ENCODE measurements at regions not wholly inside any gene's neighbourhood (a gene's known extent, or its start where the extent isn't known, plus 50 kb on each side); places are given as distances from the start of the nearest gene placed in this dataset.

GRCh38 chr22:27312966-27313855 lies 488.3 kb downstream of the MN1 start:
- intact Hi-C loops (cut with DNase I) = no loop called here
- Histone ChIP-seq H3K4me3 (no peak overlapping the region), H3K27me3 (no peaks in the 10 kb centered on the region), H3K36me3 (no peaks in the 10 kb centered on the region), H3K27ac (peak overlapping the region in 1 of 2 donors; percentile 29), H3K9me3 (no peaks in the 10 kb centered on the region), H3K4me1 (ENCODE audit: insufficient read depth) (peaks cover 18% of the 10 kb centered on the region)
- DNase-seq = peak in 1 of 5 donors; percentile 36
- no peak for TF ChIP-seq POLR2A (IDR thresholded peaks at IDR 0.05)
- no peak for TF ChIP-seq EP300 (IDR thresholded peaks at IDR 0.05)
- no peak for TF ChIP-seq CTCF (IDR thresholded peaks at IDR 0.05)
- 10 to 17% (median 11%) methylated on average over 13 of the region's 13 CpGs for WGBS, 3 donors

- 65 to 74% (median 67%) methylated on average over 9 of the region's 9 CpGs for WGBS, 3 donors
- H3K27ac ChIP-seq = no peak overlapping the region
- no peaks in the 10 kb centered on the region for H3K9me3 ChIP-seq
- H3K27me3 ChIP-seq = no peaks in the 10 kb centered on the region
- intact Hi-C loops (cut with DNase I) = no loop called here
- DNase-seq = no peak
- TF ChIP-seq POLR2A (IDR thresholded peaks at IDR 0.05) (no peak), CTCF (IDR thresholded peaks at IDR 0.05) (no peak), EP300 (IDR thresholded peaks at IDR 0.05) (no peak)
- no peak overlapping the region for H3K4me3 ChIP-seq
- peaks cover 19% of the 10 kb centered on the region for H3K4me1 ChIP-seq (ENCODE audit: insufficient read depth)
- H3K36me3 ChIP-seq = no peaks in the 10 kb centered on the region
Measured at GRCh38 chr22:27314276-27314807, 487.2 kb downstream of the MN1 start.

GRCh38 chr22:27315833-27316232 lies 485.7 kb downstream of the MN1 start:
- Histone ChIP-seq H3K36me3 (no peaks in the 10 kb centered on the region), H3K27me3 (no peaks in the 10 kb centered on the region), H3K4me1 (ENCODE audit: insufficient read depth) (peaks cover 15% of the 10 kb centered on the region), H3K9me3 (no peaks in the 10 kb centered on the region), H3K27ac (no peak overlapping the region), H3K4me3 (no peak overlapping the region)
- 91 to 93% (median 92%) methylated on average over 4 of the region's 4 CpGs for WGBS, 3 donors
- no peak for DNase-seq
- TF ChIP-seq EP300 (IDR thresholded peaks at IDR 0.05) (no peak), CTCF (IDR thresholded peaks at IDR 0.05) (no peak), POLR2A (IDR thresholded peaks at IDR 0.05) (no peak)
- intact Hi-C loops (cut with DNase I) = no loop called here

- DNase-seq = no peak
- no peak overlapping the region for H3K27ac ChIP-seq
- TF ChIP-seq POLR2A (IDR thresholded peaks at IDR 0.05) = no peak
- TF ChIP-seq EP300 (IDR thresholded peaks at IDR 0.05) = no peak
- no peak for TF ChIP-seq CTCF (IDR thresholded peaks at IDR 0.05)
- H3K4me3 ChIP-seq = no peak overlapping the region
- no peaks in the 10 kb centered on the region for H3K36me3 ChIP-seq
- H3K4me1 ChIP-seq (ENCODE audit: insufficient read depth) = peaks cover 13% of the 10 kb centered on the region
- intact Hi-C loops (cut with DNase I) = no loop called here
- H3K9me3 ChIP-seq = no peaks in the 10 kb centered on the region
- WGBS, 3 donors = 81 to 93% (median 93%) methylated on average over 5 of the region's 5 CpGs
- no peaks in the 10 kb centered on the region for H3K27me3 ChIP-seq
Measured at GRCh38 chr22:27317096-27317495, 484.5 kb downstream of the MN1 start.
